ENCODE measurements at regions not wholly inside any gene's neighbourhood (a gene's known extent, or its start where the extent isn't known, plus 50 kb on each side); places are given as distances from the start of the nearest gene placed in this dataset.
A peak's percentile ranks its signal among the peaks of the same experiment; 100 is the strongest.

GRCh38 chr6:117168296-117169063 is 96.9 kb upstream of the VGLL2 start:
- DNase-seq (ENCODE audit: low read depth), result no peak

- DNase-seq (ENCODE audit: low read depth), result no peak
These were observed 96.2 kb upstream of the VGLL2 start for GRCh38 chr6:117169064-117169665.

GRCh38 chr6:117169781-117170281 is 95.5 kb upstream of the VGLL2 start:
- DNase-seq (ENCODE audit: low read depth), result no peak

- no peak for DNase-seq (ENCODE audit: low read depth)
These were observed 90.5 kb upstream of the VGLL2 start for GRCh38 chr6:117174835-117175360.

- no peak for DNase-seq (ENCODE audit: low read depth)
These were observed 76.6 kb upstream of the VGLL2 start for GRCh38 chr6:117188627-117189201.

GRCh38 chr6:117191009-117191408 is 74.3 kb upstream of the VGLL2 start:
- DNase-seq (ENCODE audit: low read depth), result no peak

- no peak for DNase-seq (ENCODE audit: low read depth)
These were observed 73.9 kb upstream of the VGLL2 start for GRCh38 chr6:117191448-117191847.

GRCh38 chr6:117194271-117194670 is 71.1 kb upstream of the VGLL2 start:
- no peak for DNase-seq (ENCODE audit: low read depth)

- no peak for DNase-seq (ENCODE audit: low read depth)
These were observed 70.4 kb upstream of the VGLL2 start for GRCh38 chr6:117194978-117195377.

- no peak for DNase-seq (ENCODE audit: low read depth)
These were observed 69.6 kb upstream of the VGLL2 start for GRCh38 chr6:117195728-117196127.

- DNase-seq (ENCODE audit: low read depth), result no peak
These were observed 65.3 kb upstream of the VGLL2 start for GRCh38 chr6:117200067-117200466.

GRCh38 chr6:117204903-117205302 is 60.5 kb upstream of the VGLL2 start:
- no peak for DNase-seq (ENCODE audit: low read depth)

- no peak for DNase-seq (ENCODE audit: low read depth)
These were observed 59.5 kb upstream of the VGLL2 start for GRCh38 chr6:117205876-117206275.

- DNase-seq (ENCODE audit: low read depth), result no peak
These were observed 58.8 kb upstream of the VGLL2 start for GRCh38 chr6:117206522-117206921.

GRCh38 chr6:117206944-117207687 is 58.2 kb upstream of the VGLL2 start:
- DNase-seq (ENCODE audit: low read depth), result peak; percentile 23

- no peak for DNase-seq (ENCODE audit: low read depth)
These were observed 55.1 kb upstream of the VGLL2 start for GRCh38 chr6:117210279-117210678.

- no peak for DNase-seq (ENCODE audit: low read depth)
These were observed 49.8 kb upstream of the VGLL2 start for GRCh38 chr6:117215353-117216090.
